HG02588 (cell line): ENCODE measurements at regions not wholly inside any gene's neighbourhood (a gene's known extent, or its start where the extent isn't known, plus 50 kb on each side); places are given as distances from the start of the nearest gene placed in this dataset.

Experiments used
- ATAC-seq: cut with Tn5 transposase; IDR thresholded peaks from one replicate; pipeline ENCODE4 v1.9.1; 2021; ENCODE audit warnings: mild to moderate bottlenecking, moderate library complexity; ENCODE audit not compliant: unreplicated experiment

GRCh38 chr6:125489579-125490285, 188.0 kb upstream of the HDDC2 start:
- ATAC-seq: no peak

GRCh38 chr6:125491860-125492618, 190.3 kb upstream of the HDDC2 start:
- no peak for ATAC-seq

- no peak for ATAC-seq
These were observed 196.8 kb upstream of the HDDC2 start for GRCh38 chr6:125498606-125499005.

DNA sequence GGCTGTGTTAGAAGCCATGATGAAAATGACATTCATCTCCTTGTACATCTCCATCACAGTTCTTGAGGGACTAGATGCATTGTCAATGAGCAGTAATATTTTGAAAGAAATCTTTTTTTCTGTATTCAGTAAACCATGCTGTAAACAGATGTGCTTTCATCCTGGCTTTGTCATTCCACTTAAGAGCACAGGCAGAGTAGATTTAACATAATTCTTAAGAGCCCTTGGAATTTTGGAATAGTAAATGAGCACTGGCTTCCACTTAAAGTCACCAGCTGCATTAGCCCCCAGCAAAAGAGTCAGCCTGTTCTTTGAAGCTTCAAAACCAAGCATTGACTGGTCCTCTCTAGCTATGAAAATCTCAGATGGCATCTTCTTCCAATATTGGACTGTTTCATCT, 197.8 kb upstream of the HDDC2 start:
- ATAC-seq: no peak

- ATAC-seq: no peak
These were observed 201.4 kb upstream of the HDDC2 start for GRCh38 chr6:125503181-125503580.

DNA sequence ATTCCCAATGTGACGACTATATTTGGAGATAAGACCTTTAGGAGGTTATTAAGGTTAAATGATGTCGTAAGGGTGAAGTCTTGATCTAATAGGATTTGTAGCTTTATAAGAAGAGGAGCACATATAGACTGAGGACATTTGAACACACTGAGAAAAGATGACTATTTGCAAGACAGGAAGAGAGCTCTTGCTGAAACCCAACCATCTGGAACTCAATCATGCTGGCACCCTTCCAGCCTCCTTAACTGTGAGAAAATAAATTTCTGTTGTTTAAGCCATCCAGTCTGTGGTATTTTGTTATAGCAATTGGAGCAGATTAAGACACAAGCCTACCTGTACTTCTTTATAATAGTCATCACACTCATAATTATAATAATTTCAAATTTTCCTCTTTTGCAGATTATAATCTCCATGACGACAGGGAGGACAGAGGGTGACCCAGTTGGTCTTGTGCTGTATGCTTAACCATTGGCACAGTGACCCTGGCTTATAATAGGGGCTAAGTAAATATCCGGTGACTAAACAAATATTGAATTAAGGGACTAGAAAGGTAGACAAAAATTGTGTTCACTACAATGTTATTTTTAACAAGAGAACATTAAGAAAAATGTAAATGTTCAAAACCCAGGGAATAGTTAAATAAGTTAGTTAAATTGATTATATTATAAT, 206.4 kb upstream of the HDDC2 start:
- ATAC-seq: no peak

DNA sequence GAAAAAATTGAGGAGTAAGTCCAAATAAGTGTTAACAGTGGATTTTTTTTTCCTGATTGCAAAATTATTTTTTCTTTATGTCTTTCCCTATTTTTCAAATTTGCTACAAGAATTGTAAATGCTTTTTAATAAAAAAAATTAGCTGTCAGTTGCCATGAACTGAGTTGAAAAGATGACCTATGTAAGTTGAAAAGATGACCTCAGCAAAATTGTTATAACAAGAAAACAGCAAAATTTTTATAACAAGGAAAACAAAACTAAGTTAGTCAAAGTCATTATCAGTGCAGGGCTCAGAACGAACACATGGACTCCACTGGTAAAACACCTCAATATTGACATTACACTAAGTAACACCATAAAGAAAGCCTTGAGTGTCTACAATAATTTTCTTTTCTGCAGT, 207.0 kb upstream of the HDDC2 start:
- ATAC-seq: no peak

GRCh38 chr6:125509477-125509876, 207.7 kb upstream of the HDDC2 start:
- ATAC-seq: no peak

- ATAC-seq: no peak
These were observed 208.6 kb upstream of the HDDC2 start for GRCh38 chr6:125510405-125510804.

DNA sequence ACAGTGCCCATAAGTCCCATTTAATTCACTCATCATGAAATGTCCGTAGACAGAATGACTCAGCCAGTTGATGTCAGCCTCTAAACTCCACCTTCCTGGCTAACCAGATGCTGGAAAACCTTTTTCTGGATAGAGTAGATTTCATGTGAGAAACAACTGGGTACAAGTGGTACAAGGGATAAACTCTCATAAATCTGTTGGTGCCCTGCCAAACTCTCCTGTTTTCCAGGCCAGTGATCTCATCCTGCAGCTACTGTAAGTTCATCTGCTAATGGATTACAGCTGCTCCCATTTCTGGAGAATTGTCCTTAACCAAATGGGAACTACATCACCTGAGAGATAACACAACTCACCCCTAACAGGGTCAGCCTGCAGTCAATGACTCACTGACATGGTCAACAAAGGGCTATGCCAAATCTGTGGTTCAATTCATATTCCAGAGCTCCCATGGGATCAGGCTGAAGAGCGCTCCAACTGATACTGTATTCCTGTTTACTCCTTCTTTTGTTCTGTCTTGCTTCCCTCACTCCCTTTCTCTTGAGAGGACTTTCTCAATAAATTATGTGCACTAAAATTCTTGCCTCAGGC, 210.1 kb upstream of the HDDC2 start:
- ATAC-seq: no peak

DNA sequence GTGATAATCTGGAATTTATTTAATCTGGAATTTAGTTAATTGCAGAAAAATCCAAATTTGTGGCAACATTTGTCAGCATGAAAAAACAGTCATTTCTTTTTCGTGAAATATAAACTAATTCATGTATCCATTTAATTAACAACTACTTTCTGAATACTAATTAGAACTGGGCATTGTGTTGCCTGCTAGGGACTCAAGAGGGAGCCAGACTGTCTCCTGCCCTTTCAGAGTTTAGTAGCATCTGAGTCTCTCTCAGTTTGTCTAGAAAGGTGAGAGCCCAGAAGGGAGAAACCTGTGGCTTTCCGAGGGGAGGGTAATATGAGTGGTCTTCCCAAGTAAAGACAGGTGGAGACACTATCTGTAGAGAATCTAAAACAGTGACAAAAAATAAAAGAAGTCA, 210.9 kb upstream of the HDDC2 start:
- peak; percentile 73 for ATAC-seq

DNA sequence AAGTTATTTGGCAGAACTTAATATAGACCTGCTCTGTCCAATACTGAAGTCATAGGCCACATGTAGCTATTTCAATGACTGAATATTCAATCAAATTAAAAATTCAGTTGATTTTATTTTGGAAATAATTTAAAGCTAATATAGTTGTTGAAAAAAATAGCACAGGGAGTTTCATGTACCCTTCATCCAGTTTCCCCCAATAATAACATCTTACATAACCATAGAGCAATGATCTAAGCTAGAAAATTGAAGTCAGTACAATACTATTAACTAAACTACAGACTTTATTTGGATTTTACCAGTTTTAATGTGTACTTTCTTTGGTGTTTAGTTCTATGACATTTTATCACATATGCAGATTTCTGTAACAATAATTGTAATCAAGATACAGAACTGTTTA, 212.2 kb upstream of the HDDC2 start:
- no peak for ATAC-seq

DNA sequence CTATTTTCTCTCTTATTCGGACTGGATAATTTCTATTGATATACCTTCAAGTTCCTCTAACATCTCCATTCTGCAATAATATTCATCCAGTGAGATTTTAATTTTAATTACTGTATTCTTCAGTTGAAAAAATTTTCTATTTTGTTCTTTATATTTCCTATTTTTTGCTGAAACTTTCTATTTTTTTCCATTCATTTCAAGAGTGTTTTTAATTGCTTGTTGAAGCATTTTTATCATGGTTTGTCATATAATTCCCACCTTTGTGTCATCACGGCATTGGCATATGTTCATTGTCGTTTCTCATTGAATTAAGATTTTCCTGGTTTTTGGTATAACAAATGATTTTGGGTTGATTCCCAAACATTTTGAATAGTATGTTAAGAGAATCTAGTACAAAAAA, 214.9 kb upstream of the HDDC2 start:
- ATAC-seq: no peak

DNA sequence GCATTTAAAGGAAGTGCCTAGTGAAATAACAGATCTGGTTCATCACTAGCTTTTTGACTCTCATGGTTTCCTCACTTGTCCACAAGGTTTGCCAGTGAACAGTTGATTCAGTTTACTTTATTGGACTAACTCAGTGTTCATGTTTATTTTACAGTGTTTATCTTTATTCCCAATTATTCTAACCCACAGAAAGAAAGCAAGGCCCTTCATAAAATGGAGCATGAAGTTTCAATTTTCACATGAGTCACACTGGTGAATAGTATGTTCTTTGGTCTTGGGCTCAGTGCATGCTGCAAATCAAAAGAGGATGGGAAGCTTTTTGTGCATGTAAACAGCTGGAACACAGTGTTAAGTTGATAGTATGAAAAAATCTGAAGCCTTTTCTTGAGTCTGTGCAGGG, 217.6 kb upstream of the HDDC2 start:
- no peak for ATAC-seq

- ATAC-seq: no peak
These were observed 222.6 kb upstream of the HDDC2 start for GRCh38 chr6:125524356-125524755.

- no peak for ATAC-seq
These were observed 223.3 kb upstream of the HEY2 start for GRCh38 chr6:125526007-125526720.

- no peak for ATAC-seq
These were observed 220.8 kb upstream of the HEY2 start for GRCh38 chr6:125528621-125529041.

DNA sequence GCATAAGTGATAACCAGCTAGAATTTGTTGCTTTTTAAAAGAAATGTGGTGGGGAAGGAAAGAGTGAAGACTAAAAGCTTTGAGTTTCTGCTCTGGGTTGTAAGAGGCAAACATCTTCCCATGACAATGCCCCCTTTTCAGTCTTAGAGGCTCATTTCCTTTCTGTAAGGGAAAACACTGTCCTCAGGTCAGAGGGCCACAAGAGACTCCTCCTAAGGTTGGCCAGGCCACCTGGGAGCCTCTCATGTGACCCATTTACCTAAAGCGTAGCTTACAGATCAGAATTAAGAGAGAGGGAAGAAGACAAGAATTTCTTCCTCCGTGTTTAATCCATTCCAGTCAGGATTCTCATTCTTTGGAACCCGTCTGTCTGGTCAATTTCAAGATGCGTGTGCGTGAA, 220.4 kb upstream of the HEY2 start:
- ATAC-seq: no peak

DNA sequence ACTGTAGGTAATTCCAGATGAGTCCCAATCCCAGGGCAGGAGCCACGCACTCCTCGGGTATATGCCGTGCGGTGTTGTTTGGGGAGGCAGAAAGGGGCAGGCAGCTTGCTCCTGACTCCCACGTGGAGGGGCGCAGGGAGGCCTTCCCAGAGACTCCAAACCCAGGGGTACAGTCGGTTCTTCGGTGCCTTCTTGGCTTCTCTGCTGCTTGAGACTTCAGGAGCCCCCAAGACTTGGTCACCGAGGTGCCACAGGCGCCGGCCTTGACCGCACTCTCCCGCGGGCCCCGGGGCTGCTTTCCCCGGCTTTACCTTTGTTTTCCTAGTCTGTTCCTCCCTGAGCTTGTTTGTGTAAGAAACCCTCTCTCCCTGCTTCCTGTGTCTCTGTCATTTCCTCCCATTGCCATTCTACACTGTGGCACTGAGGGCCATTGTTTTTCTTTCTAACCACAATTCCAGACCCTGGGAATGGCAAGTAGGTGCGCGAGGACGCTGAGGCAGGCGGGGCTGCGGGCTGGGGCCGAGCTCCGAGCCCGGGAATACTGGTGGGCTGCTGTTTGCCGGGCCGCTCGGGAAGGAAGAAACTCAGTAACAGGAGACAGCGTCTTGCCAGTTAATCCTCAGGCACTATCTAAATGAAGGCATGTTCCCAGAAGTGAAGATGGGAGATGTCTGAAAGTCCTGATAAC, 215.6 kb upstream of the HEY2 start:
- no peak for ATAC-seq
